H1 (cell line): ENCODE measurements at regions not wholly inside any gene's neighbourhood (a gene's known extent, or its start where the extent isn't known, plus 50 kb on each side); places are given as distances from the start of the nearest gene placed in this dataset.

Experiments used
- CTCF ChIA-PET: fragments of 300-600 bp; sonication (Branson Sonifier 250); formaldehyde crosslinking; loops from one replicate; lab custom pipeline; 2021; ENCODE audit not compliant: partially characterized antibody; lab: Charles Lee
- POLR2A ChIA-PET: fragments of 300-600 bp; sonication (Branson Sonifier 250); formaldehyde crosslinking; loops from one replicate; lab custom pipeline; 2021; ENCODE audit warnings: inconsistent platforms; ENCODE audit not compliant: partially characterized antibody; lab: Charles Lee
- DNase-seq, 2 experiments: peaks; one replicate each; pipeline versions ENCODE4 v3.0.0 to v3.0.0-alpha.2; 2010 to 2022; ENCODE audit warnings: low spot score in 2 of 2, low read depth in 1 of 2, mixed read lengths in 1 of 2
- FAIRE-seq: peaks from 2 replicates; lab custom pipeline; 2011; peaks lifted over from hg19 to GRCh38; lab: Jason Lieb, UNC
- H2AFZ ChIP-seq: 2 replicates; pipeline ENCODE4 v1.8.1; 2012; ENCODE audit warnings: low read length, inconsistent platforms
- H2AK5ac ChIP-seq: 2 replicates; pipeline ENCODE4 v1.6.1; 2013; ENCODE audit warnings: low read depth, low read length
- H2BK120ac ChIP-seq: replicated peaks from 2 replicates; pipeline ENCODE3; 2013; ENCODE audit warnings: low read depth, low read length, inconsistent platforms
- H2BK12ac ChIP-seq: 2 replicates; pipeline ENCODE4 v1.6.1; 2013; ENCODE audit warnings: low read depth, low read length
- H2BK15ac ChIP-seq: 2 replicates; pipeline ENCODE4 v1.6.1; 2013; ENCODE audit warnings: low read length
- H2BK20ac ChIP-seq: 2 replicates; pipeline ENCODE4 v1.6.1; 2013; ENCODE audit warnings: low read length
- H2BK5ac ChIP-seq: 2 replicates; pipeline ENCODE4 v1.6.1; 2013; ENCODE audit warnings: low read depth, low read length
- H3K14ac ChIP-seq: 2 replicates; pipeline ENCODE4 v1.6.1; 2013; ENCODE audit warnings: inconsistent platforms; ENCODE audit not compliant: insufficient read length
- H3K18ac ChIP-seq: 2 replicates; pipeline ENCODE4 v1.6.1; 2013; ENCODE audit warnings: low read length; ENCODE audit errors: extremely low read depth
- H3K23ac ChIP-seq: 2 replicates; pipeline ENCODE4 v1.6.1; 2013; ENCODE audit warnings: inconsistent platforms; ENCODE audit not compliant: insufficient read length
- H3K23me2 ChIP-seq: 2 replicates; pipeline ENCODE4 v1.6.1; 2013; ENCODE audit warnings: low read depth, low read length
- H3K27ac ChIP-seq: 2 replicates; pipeline ENCODE4 v1.6.1; 2011; ENCODE audit warnings: low read depth, low read length, inconsistent platforms
- H3K27me3 ChIP-seq, 4 experiments: replicated peaks in 1 of 4; 1 replicate in 1 of 4; 2 replicates in 3 of 4; pipeline versions ENCODE4 v1.6.1 to v1.8.1; 2011 to 2013; ENCODE audit warnings: low read length in 3 of 4, mild to moderate bottlenecking in 3 of 4, inconsistent platforms in 2 of 4, mixed read lengths in 2 of 4, moderate library complexity in 1 of 4; ENCODE audit not compliant: control insufficient read depth in 3 of 4, insufficient read depth in 3 of 4; ENCODE audit errors: extremely low read depth in 1 of 4
- H3K36me3 ChIP-seq, 4 experiments: 2 replicates each; pipeline versions ENCODE4 v1.6.1 to v1.8.1; 2011 to 2013; ENCODE audit warnings: mild to moderate bottlenecking in 4 of 4, low read length in 3 of 4, moderate library complexity in 2 of 4, control low read depth in 1 of 4, inconsistent platforms in 1 of 4; ENCODE audit not compliant: insufficient read depth in 4 of 4, control insufficient read depth in 2 of 4
- H3K4ac ChIP-seq: replicated peaks from 2 replicates; pipeline ENCODE3; 2013; ENCODE audit warnings: low read length, low read depth, mixed read lengths, inconsistent platforms; ENCODE audit not compliant: insufficient read length
- H3K4me1 ChIP-seq, 4 experiments: replicated peaks in 1 of 4; 1 replicate in 1 of 4; 2 replicates in 3 of 4; pipeline versions ENCODE4 v1.6.1 to v1.8.1; 2011 to 2013; ENCODE audit warnings: low read length in 3 of 4, inconsistent platforms in 2 of 4, mixed read lengths in 1 of 4; ENCODE audit not compliant: insufficient read depth in 4 of 4, control insufficient read depth in 3 of 4
- H3K4me2 ChIP-seq, 2 experiments: 2 replicates each; pipeline versions ENCODE4 v1.6.1 to v1.8.1; 2011 to 2013; ENCODE audit warnings: low read depth in 2 of 2, low read length in 2 of 2, control low read depth in 1 of 2, inconsistent platforms in 1 of 2, mild to moderate bottlenecking in 1 of 2; ENCODE audit not compliant: insufficient read depth in 1 of 2
- H3K4me3 ChIP-seq, 4 experiments: fragments of 200-600, 300-600 bp in 1 of 4; sonication (generic), shearing (Covaris generic), sonication (Bioruptor Twin) in 1 of 4; 2 replicates each; pipeline versions ENCODE4 v1.5.1 to v1.8.1; 2011 to 2016; ENCODE audit warnings: low read length in 4 of 4, low read depth in 3 of 4, control low read depth in 2 of 4, inconsistent platforms in 2 of 4, mild to moderate bottlenecking in 2 of 4, mixed read lengths in 1 of 4, moderate library complexity in 1 of 4; ENCODE audit not compliant: insufficient read depth in 2 of 4; ENCODE audit errors: extremely low read depth in 1 of 4
- H3K56ac ChIP-seq: replicated peaks from 2 replicates; pipeline ENCODE3; 2013; ENCODE audit warnings: low read depth, mild to moderate bottlenecking, mixed read lengths, low read length, inconsistent platforms; ENCODE audit not compliant: insufficient read length
- H3K79me1 ChIP-seq: 2 replicates; pipeline ENCODE4 v1.6.1; 2013; ENCODE audit warnings: low read depth, low read length, control low read depth
- H3K79me2 ChIP-seq, 2 experiments: 2 replicates each; pipeline versions ENCODE4 v1.6.1 to v1.8.1; 2012 to 2013; ENCODE audit warnings: low read length in 2 of 2, mild to moderate bottlenecking in 2 of 2, inconsistent platforms in 1 of 2; ENCODE audit not compliant: insufficient read depth in 2 of 2, control insufficient read depth in 1 of 2
- H3K9ac ChIP-seq, 4 experiments: replicated peaks in 1 of 4; 1 replicate in 1 of 4; 2 replicates in 3 of 4; pipeline versions ENCODE4 v1.6.1 to v1.8.1; 2011 to 2013; ENCODE audit warnings: low read depth in 3 of 4, low read length in 3 of 4, control low read depth in 2 of 4, mild to moderate bottlenecking in 2 of 4, moderate library complexity in 2 of 4, inconsistent platforms in 1 of 4; ENCODE audit errors: extremely low read depth in 1 of 4
- H3K9me3 ChIP-seq, 2 experiments: 2 replicates each; pipeline versions ENCODE4 v1.6.1 to v1.8.1; 2012 to 2013; ENCODE audit warnings: mild to moderate bottlenecking in 2 of 2, moderate library complexity in 2 of 2, control low read depth in 1 of 2, inconsistent platforms in 1 of 2, low read depth in 1 of 2, low read length in 1 of 2, mixed read lengths in 1 of 2; ENCODE audit not compliant: insufficient read depth in 2 of 2
- H4K20me1 ChIP-seq, 2 experiments: replicated peaks in 1 of 2; 2 replicates each; pipeline versions ENCODE3 to v1.8.1; 2011 to 2013; ENCODE audit warnings: inconsistent platforms in 2 of 2, low read length in 2 of 2, mild to moderate bottlenecking in 1 of 2; ENCODE audit not compliant: insufficient read depth in 2 of 2, control insufficient read depth in 1 of 2
- H4K5ac ChIP-seq: 2 replicates; pipeline ENCODE4 v1.6.1; 2013; ENCODE audit warnings: low read length, low read depth, mixed read lengths, inconsistent platforms; ENCODE audit not compliant: insufficient read length
- H4K8ac ChIP-seq: 2 replicates; pipeline ENCODE4 v1.8.0; 2013; ENCODE audit warnings: mild to moderate bottlenecking, moderate library complexity, low read length, inconsistent platforms; ENCODE audit not compliant: insufficient read depth; ENCODE audit errors: extremely low read depth
- H4K91ac ChIP-seq: replicated peaks from 2 replicates; pipeline ENCODE3; 2013; ENCODE audit warnings: low read length, mixed read lengths, inconsistent platforms; ENCODE audit not compliant: insufficient read length
- CBX5 ChIP-seq: fragments of 300-800, 300-1000 bp; sonication (generic); IDR thresholded peaks from 2 replicates; pipeline ENCODE4 v1.7.1; 2016; ENCODE audit warnings: antibody characterized with exemption, low read length, low read depth
- GTF2F1 ChIP-seq: IDR thresholded peaks from 2 replicates; pipeline ENCODE4 v1.6.1; 2012; ENCODE audit warnings: low read depth, low read length, improper control_type of control experiment, borderline replicate concordance
- HDAC6 ChIP-seq: IDR thresholded peaks from one replicate; pipeline ENCODE4 v1.7.1; 2012; ENCODE audit warnings: low read depth, mild to moderate bottlenecking, inconsistent platforms, low read length, moderate library complexity
- NRF1 ChIP-seq: IDR thresholded peaks from 2 replicates; pipeline ENCODE4 v1.6.1; 2011; ENCODE audit warnings: mild to moderate bottlenecking, low read depth, low read length, improper control_type of control experiment
- RAD21 ChIP-seq, 2 experiments: IDR thresholded peaks in 1 of 2; conservative IDR thresholded peaks in 1 of 2; 2 replicates each; pipeline ENCODE4 v1.6.1; 2011; ENCODE audit warnings: low read depth in 2 of 2, low read length in 2 of 2, improper control_type of control experiment in 1 of 2, inconsistent platforms in 1 of 2, mild to moderate bottlenecking in 1 of 2, moderate library complexity in 1 of 2
- SRF ChIP-seq: IDR thresholded peaks from 2 replicates; pipeline ENCODE4 v1.6.1; 2011; ENCODE audit warnings: mild to moderate bottlenecking, low read depth, low read length, moderate library complexity
- ZNF274 ChIP-seq: IDR thresholded peaks from 2 replicates; pipeline ENCODE4 v1.7.0; 2012; ENCODE audit warnings: low read length, borderline replicate concordance; ENCODE audit errors: extremely low read depth
- WGBS, 2 experiments: shearing (Covaris generic) in 1 of 2; methylation state at CpG; one replicate each; pipeline versions ENCODE4 v1.1.6 to v1.1.7; 2013 to 2015; ENCODE audit warnings: low lambda C conversion rate in 2 of 2, mixed read lengths in 2 of 2, inconsistent platforms in 1 of 2, low coverage in 1 of 2, missing lambda C conversion rate in 1 of 2; ENCODE audit not compliant: insufficient replicate concordance in 2 of 2, insufficient coverage in 1 of 2, insufficient read length in 1 of 2; ENCODE audit errors: extremely low coverage in 1 of 2, missing lambda C conversion rate in 1 of 2; 5-methylcytosine and 5-hydroxymethylcytosine counted together

- Histone ChIP-seq H3K27ac (no peak overlapping the region), H3K79me2 (no peaks in the 10 kb centered on the region)
- TF ChIP-seq ZNF274 (no peak), SRF (no peak), GTF2F1 (no peak), NRF1 (no peak), RAD21 (IDR thresholded peaks at IDR 0.05 in 1 of 2, conservative IDR thresholded peaks at IDR 0.05 in 1 of 2; ENCODE audit: low read depth in 2 of 2, low read length in 2 of 2) (no peak), HDAC6 (no peak), CBX5 (no peak)
- TF ChIP-seq, all 59 proteins: peak for 0
- 94% methylated on average over 1 of the region's 1 CpG; no CpG with 5 or more reads in 1 of the 2 experiments for WGBS, 2 experiments
- no peaks in the 10 kb centered on the region for H3K79me1 ChIP-seq
- H3K9me3 ChIP-seq, result no peaks in the 10 kb centered on the region
- no peak overlapping the region for H2BK120ac ChIP-seq
- no peak overlapping the region for H3K18ac ChIP-seq
- H2BK12ac ChIP-seq, result no peak overlapping the region
- no peaks in the 10 kb centered on the region for H3K27me3 ChIP-seq
- no peak overlapping the region for H2BK20ac ChIP-seq
- ChIA-PET CTCF (no interaction called here), POLR2A (no interaction called here)
- H2BK5ac ChIP-seq, result no peak overlapping the region
- H3K9ac ChIP-seq, result no peak overlapping the region
- no peak overlapping the region for H3K56ac ChIP-seq
- DNase-seq (no peak), FAIRE-seq (no peak)
- no peak overlapping the region for H4K8ac ChIP-seq
- no peak overlapping the region for H3K4ac ChIP-seq
- H4K91ac ChIP-seq, result no peak overlapping the region
- H3K4me2 ChIP-seq, result no peak overlapping the region
- H3K23me2 ChIP-seq, result no peaks in the 10 kb centered on the region
- no peak overlapping the region for H2BK15ac ChIP-seq
- no peak overlapping the region for H3K23ac ChIP-seq
- no peaks in the 10 kb centered on the region for H4K20me1 ChIP-seq
- no peak overlapping the region for H2AK5ac ChIP-seq
- no peak overlapping the region for H2AFZ ChIP-seq
- no peak overlapping the region for H3K4me3 ChIP-seq
- H3K36me3 ChIP-seq, result no peaks in the 10 kb centered on the region; a peak in 1 of 8 replicates
- no peak overlapping the region for H4K5ac ChIP-seq
- H3K4me1 ChIP-seq, result peaks cover 0 to 8% (median 2%) of the 10 kb centered on the region in 4 experiments; a peak in 2 of 7 replicates
- H3K14ac ChIP-seq, result no peak overlapping the region
Measured at GRCh38 chr2:180682871-180683270, 297.5 kb upstream of the UBE2E3 start.
